Loucy (cell line): ENCODE measurements at regions not wholly inside any gene's neighbourhood (a gene's known extent, or its start where the extent isn't known, plus 50 kb on each side); places are given as distances from the start of the nearest gene placed in this dataset.

Source experiments
- H2AFZ ChIP-seq: fragments of 200-600 bp; sonication (generic); 2 replicates; pipeline ENCODE4 v1.6.0; 2016; ENCODE audit warnings: antibody characterized with exemption, mild to moderate bottlenecking, low read length, moderate library complexity
- H3F3A ChIP-seq: fragments of 200-600 bp; 2 replicates; pipeline ENCODE4 v1.6.0; 2016; ENCODE audit warnings: antibody characterized with exemption, low read depth, mild to moderate bottlenecking
- H3K27me3 ChIP-seq: fragments of 200-600 bp; sonication (generic); 2 replicates; pipeline ENCODE4 v1.6.1; 2014; ENCODE audit warnings: low read length, mild to moderate bottlenecking; ENCODE audit not compliant: insufficient read depth, poor library complexity, severe bottlenecking
- H3K36me3 ChIP-seq: fragments of 200-600 bp; sonication (generic); 2 replicates; pipeline ENCODE4 v1.6.1; 2016; ENCODE audit warnings: low read length; ENCODE audit not compliant: insufficient read depth
- H3K4me1 ChIP-seq: fragments of 200-600 bp; sonication (generic); 2 replicates; pipeline ENCODE4 v1.5.1; 2014; ENCODE audit warnings: low read length, mild to moderate bottlenecking; ENCODE audit not compliant: insufficient read depth, poor library complexity, severe bottlenecking
- H3K4me2 ChIP-seq: fragments of 200-600 bp; sonication (generic); 2 replicates; pipeline ENCODE4 v1.6.0; 2014; ENCODE audit warnings: antibody characterized with exemption, low read length, low read depth, mild to moderate bottlenecking; ENCODE audit not compliant: poor library complexity, severe bottlenecking
- H3K4me3 ChIP-seq: fragments of 200-600 bp; sonication (generic); 2 replicates; pipeline ENCODE4 v1.5.1; 2014; ENCODE audit warnings: low read length, mild to moderate bottlenecking, mixed read lengths; ENCODE audit not compliant: poor library complexity, severe bottlenecking
- H3K79me2 ChIP-seq: fragments of 200-600 bp; sonication (generic); 2 replicates; pipeline ENCODE4 v1.6.1; 2014; ENCODE audit warnings: low read length; ENCODE audit not compliant: insufficient read depth
- H3K9ac ChIP-seq: fragments of 200-600 bp; sonication (generic); 2 replicates; pipeline ENCODE4 v1.6.0; 2014; ENCODE audit warnings: mild to moderate bottlenecking, low read depth, low read length, moderate library complexity; ENCODE audit not compliant: poor library complexity, severe bottlenecking
- H3K9me2 ChIP-seq: fragments of 200-600 bp; sonication (generic); replicated peaks from 2 replicates; pipeline ENCODE4 v1.6.1; 2016; ENCODE audit warnings: low read depth, low read length, mixed read lengths
- H3K9me3 ChIP-seq: fragments of 200-600 bp; sonication (generic); 2 replicates; pipeline ENCODE4 v1.6.1; 2014; ENCODE audit warnings: mild to moderate bottlenecking, antibody characterized with exemption, low read length, low read depth; ENCODE audit not compliant: insufficient read depth
- H4K20me1 ChIP-seq: fragments of 200-600 bp; sonication (generic); 2 replicates; pipeline ENCODE4 v1.6.0; 2014; ENCODE audit warnings: antibody characterized with exemption, low read length, mild to moderate bottlenecking; ENCODE audit not compliant: insufficient read depth, poor library complexity, severe bottlenecking
- EZH2phosphoT487 ChIP-seq: fragments of 200-600 bp; IDR thresholded peaks from 2 replicates; pipeline ENCODE4 v1.6.1; 2018; ENCODE audit warnings: antibody characterized with exemption, mild to moderate bottlenecking, moderate library complexity, borderline replicate concordance
- TF ChIP-seq, protein P1 (sequence below): fragments of 200-600 bp; sonication (generic); conservative IDR thresholded peaks from 2 replicates; pipeline ENCODE4 v1.5.1; 2014; ENCODE audit warnings: mild to moderate bottlenecking, antibody characterized with exemption, low read length

DNA sequence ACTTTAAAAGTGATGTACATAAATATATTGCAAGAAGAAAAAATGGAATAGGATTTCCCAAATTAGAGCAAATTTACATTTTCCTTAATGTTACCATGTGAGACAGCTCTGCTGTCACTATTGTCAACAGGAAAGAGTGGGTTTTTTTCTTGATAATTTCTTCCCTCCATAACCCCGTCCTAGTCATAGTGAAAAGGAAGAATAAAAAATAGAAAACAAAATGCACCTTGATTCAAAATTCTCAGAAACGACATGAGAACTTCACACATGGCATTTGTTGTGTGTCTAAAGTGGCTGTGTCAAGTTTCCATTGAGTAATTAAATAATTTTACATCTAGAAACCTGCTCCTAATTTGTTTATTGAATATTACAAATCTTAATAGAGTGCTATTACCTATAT lies 945.2 kb upstream of the SLC35B3 start:
- Histone ChIP-seq H3K36me3 (no peaks in the 10 kb centered on the region), H3K4me1 (no peaks in the 10 kb centered on the region), H2AFZ (no peak overlapping the region), H3K27me3 (no peaks in the 10 kb centered on the region), H3K9me3 (no peaks in the 10 kb centered on the region), H3K79me2 (no peaks in the 10 kb centered on the region), H3K4me2 (no peak overlapping the region), H4K20me1 (no peaks in the 10 kb centered on the region), H3F3A (no peaks in the 10 kb centered on the region), H3K9ac (no peak overlapping the region), H3K4me3 (no peak overlapping the region), H3K9me2 (no peaks in the 10 kb centered on the region)
- TF ChIP-seq, protein P1, sequence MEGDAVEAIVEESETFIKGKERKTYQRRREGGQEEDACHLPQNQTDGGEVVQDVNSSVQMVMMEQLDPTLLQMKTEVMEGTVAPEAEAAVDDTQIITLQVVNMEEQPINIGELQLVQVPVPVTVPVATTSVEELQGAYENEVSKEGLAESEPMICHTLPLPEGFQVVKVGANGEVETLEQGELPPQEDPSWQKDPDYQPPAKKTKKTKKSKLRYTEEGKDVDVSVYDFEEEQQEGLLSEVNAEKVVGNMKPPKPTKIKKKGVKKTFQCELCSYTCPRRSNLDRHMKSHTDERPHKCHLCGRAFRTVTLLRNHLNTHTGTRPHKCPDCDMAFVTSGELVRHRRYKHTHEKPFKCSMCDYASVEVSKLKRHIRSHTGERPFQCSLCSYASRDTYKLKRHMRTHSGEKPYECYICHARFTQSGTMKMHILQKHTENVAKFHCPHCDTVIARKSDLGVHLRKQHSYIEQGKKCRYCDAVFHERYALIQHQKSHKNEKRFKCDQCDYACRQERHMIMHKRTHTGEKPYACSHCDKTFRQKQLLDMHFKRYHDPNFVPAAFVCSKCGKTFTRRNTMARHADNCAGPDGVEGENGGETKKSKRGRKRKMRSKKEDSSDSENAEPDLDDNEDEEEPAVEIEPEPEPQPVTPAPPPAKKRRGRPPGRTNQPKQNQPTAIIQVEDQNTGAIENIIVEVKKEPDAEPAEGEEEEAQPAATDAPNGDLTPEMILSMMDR = no peak
- TF ChIP-seq EZH2phosphoT487 = no peak

- no peaks in the 10 kb centered on the region for H4K20me1 ChIP-seq
- H3K4me1 ChIP-seq = no peaks in the 10 kb centered on the region
- H3K4me2 ChIP-seq = no peak overlapping the region
- no peaks in the 10 kb centered on the region for H3K9me3 ChIP-seq
- no peak overlapping the region for H2AFZ ChIP-seq
- H3K79me2 ChIP-seq = no peaks in the 10 kb centered on the region
- H3K9ac ChIP-seq = no peak overlapping the region
- no peaks in the 10 kb centered on the region for H3K9me2 ChIP-seq
- no peaks in the 10 kb centered on the region for H3K27me3 ChIP-seq
- no peaks in the 10 kb centered on the region for H3K36me3 ChIP-seq
- no peak overlapping the region for H3K4me3 ChIP-seq
- TF ChIP-seq, protein P1 = no peak
- TF ChIP-seq EZH2phosphoT487 = no peak
- H3F3A ChIP-seq = no peaks in the 10 kb centered on the region
These were observed 938.0 kb upstream of the SLC35B3 start for GRCh38 chr6:9373308-9373707.

DNA sequence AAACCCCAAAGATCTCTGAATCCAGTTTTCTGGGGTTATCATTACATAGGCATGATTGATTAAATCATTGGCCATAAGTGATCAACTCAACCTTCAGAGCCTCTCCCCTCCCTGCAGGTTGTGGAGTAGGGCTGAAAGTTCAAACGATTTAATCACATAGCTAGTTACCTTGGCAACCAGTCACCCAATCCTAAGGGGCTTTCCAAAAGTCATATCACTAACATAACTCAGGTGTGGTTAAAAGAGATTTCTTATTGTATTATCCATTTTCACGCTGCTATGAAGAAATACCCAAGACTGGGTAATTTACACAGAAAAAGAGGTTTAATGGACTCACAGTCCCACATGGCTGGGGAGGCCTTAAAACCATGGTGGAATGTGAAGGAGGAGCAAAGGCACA lies 935.1 kb upstream of the SLC35B3 start:
- TF ChIP-seq, protein P1 = no peak
- no peak for TF ChIP-seq EZH2phosphoT487
- no peaks in the 10 kb centered on the region for H3F3A ChIP-seq
- no peaks in the 10 kb centered on the region for H3K27me3 ChIP-seq
- no peaks in the 10 kb centered on the region for H3K36me3 ChIP-seq
- no peaks in the 10 kb centered on the region for H3K9me2 ChIP-seq
- H4K20me1 ChIP-seq = no peaks in the 10 kb centered on the region
- H3K4me3 ChIP-seq = no peak overlapping the region
- no peaks in the 10 kb centered on the region for H3K79me2 ChIP-seq
- no peaks in the 10 kb centered on the region for H3K4me1 ChIP-seq
- H3K9ac ChIP-seq = no peak overlapping the region
- H3K4me2 ChIP-seq = no peak overlapping the region
- H3K9me3 ChIP-seq = no peaks in the 10 kb centered on the region
- H2AFZ ChIP-seq = no peak overlapping the region
